ENCODE measurements at regions not wholly inside any gene's neighbourhood (a gene's known extent, or its start where the extent isn't known, plus 50 kb on each side); places are given as distances from the start of the nearest gene placed in this dataset.

DNA sequence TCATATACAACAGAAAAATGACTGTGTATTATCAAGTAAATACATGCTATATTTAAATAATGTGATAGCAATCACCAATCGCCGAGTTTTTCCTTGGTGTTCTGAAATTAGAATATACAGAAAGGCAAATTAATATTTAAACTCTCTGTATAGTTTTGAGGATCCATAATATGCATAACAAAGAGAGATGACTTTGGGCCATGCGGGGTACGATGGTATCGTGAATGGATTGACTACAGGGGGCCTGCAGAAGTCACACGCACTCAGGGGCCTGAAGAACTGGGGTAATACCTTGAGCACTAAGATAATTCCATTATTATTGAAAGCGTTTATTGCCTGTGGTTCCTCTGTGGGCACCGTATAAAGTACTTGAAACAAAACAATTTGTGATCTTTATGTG, 314.0 kb downstream of the TEX29 start:
- Histone ChIP-seq H3K36me3 (no peaks in the 10 kb centered on the region), H3K9me3 (replicated peaks) (no peaks in the 10 kb centered on the region), H3K27me3 (no peaks in the 10 kb centered on the region), H3K27ac (no peak overlapping the region), H3K4me1 (no peaks in the 10 kb centered on the region), H3K4me3 (no peak overlapping the region)
- DNase-seq: no peak

DNA sequence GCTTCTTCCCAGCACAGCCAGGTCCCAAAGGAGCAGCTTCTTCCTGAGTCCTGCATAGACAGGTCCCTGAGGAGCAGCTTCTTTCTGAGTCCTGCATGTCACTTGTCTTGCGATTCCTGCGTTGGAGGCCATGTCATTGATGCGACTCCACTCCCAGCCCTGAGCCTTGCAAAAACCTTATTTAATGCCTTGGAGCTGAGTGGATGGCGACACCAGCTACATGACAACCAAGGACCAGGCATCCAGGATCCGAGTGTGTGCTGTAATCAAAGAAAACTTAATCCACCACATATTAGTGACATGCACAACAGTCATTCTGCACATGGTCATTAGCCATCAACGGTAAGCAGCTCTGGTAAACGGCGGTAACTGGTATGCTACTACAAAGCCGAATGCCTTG, 315.8 kb downstream of the TEX29 start:
- Histone ChIP-seq H3K4me3 (no peak overlapping the region), H3K36me3 (no peaks in the 10 kb centered on the region), H3K4me1 (no peaks in the 10 kb centered on the region), H3K27ac (no peak overlapping the region), H3K9me3 (replicated peaks) (no peaks in the 10 kb centered on the region), H3K27me3 (0 out of 2 replicates have a peak, but pooled peaks cover 3% of the 10 kb centered on the region)
- no peak for DNase-seq

DNA sequence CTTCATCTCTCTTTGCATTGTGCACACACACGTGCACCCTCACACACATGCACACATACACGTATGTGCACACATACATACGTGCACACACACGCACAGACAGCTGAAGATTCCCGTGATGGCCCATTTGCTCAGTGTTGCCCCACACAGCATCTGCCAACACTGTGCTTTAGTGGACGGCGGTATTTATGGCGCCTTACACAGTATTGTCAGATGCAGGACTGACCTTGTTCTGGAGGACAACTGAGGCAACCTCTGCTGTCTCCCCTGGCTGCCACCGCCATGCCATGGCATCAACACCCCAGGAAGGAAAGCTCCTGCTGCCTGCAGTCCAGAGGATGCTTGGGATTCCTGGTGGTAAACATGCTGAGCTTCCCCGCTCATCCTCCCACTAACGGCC, 316.4 kb downstream of the TEX29 start:
- H3K27ac ChIP-seq: no peak overlapping the region
- no peak for DNase-seq

DNA sequence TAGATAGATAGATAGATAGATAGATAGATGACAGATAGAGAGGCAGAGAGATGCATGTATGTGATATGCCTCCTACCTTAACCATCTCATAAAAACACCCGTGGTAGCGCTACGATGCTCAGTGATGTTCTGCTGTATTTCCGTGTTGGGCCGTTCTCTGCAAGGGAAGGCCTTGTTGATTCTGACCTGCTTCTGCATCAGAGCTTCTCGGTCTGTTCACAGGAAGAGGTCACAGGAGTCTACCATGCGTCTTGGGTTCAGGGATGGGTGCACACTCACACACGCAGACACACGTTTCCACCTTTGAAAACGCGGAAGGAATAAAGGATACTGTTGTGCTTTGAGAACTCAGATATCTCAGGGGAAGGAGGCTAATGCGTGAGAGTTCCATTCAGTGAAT, 316.9 kb downstream of the TEX29 start:
- no peaks in the 10 kb centered on the region for H3K36me3 ChIP-seq
- no peak overlapping the region for H3K27ac ChIP-seq
- no peaks in the 10 kb centered on the region for H3K9me3 ChIP-seq (replicated peaks)
- no peaks in the 10 kb centered on the region for H3K4me1 ChIP-seq
- no peak for DNase-seq
- H3K4me3 ChIP-seq: no peak overlapping the region
- H3K27me3 ChIP-seq: 0 out of 2 replicates have a peak, but pooled peaks cover 3% of the 10 kb centered on the region

More for the DNA sequence above, 316.4 kb downstream of the TEX29 start:
- Histone ChIP-seq H3K4me3 (no peak overlapping the region), H3K4me1 (no peaks in the 10 kb centered on the region), H3K27me3 (0 out of 2 replicates have a peak, but pooled peaks cover 3% of the 10 kb centered on the region), H3K36me3 (no peaks in the 10 kb centered on the region), H3K9me3 (replicated peaks) (no peaks in the 10 kb centered on the region)

DNA sequence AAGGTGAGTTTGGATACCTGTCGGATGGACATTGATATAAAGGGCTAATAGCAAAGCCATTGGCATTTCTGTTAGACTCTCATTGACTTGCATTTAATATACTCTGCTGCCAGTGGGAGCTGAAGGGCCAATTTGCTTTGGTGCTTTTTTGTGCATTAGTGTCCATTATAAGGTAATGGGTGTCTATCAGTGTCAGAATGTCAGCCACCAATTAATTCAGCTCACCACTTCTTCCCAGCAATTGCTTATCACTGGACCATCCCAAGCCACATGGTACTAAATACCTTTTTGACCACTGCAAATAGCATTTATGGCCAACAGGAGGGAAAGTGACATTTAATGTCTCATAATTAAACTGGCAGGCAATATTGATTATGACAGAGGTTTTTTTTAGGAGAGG, 317.8 kb downstream of the TEX29 start:
- H3K27ac ChIP-seq: no peak overlapping the region
- DNase-seq: no peak
- no peaks in the 10 kb centered on the region for H3K36me3 ChIP-seq
- H3K9me3 ChIP-seq (replicated peaks): no peaks in the 10 kb centered on the region
- 0 out of 2 replicates have a peak, but pooled peaks cover 3% of the 10 kb centered on the region for H3K27me3 ChIP-seq
- H3K4me1 ChIP-seq: no peaks in the 10 kb centered on the region
- no peak overlapping the region for H3K4me3 ChIP-seq

DNA sequence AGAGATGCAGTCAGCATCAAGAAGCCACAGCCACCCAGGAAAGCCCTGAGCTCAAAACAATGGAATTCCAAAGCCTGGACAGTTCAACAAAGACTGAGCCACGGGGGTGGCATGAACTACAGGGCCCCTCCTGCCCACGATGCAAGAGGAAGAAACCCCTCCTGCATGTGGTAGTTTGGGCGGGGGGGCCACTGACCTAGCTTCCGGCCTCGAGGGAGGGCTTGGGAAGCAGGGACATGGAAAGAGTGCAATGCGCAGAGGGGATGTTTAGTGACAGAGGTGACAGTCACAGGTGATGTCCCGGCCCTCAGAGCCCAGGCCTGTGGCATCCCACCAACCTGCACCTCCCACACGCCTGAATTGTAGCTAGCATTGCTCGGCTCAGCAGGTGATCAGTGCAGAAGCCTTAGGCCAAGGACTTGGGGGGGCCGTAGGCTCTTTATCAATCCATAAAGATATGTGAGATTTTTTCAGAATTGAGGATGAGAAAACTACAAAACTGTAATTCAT, 318.8 kb downstream of the TEX29 start:
- no peak overlapping the region for H3K4me3 ChIP-seq
- DNase-seq: no peak
- H3K27me3 ChIP-seq: 0 out of 2 replicates have a peak, but pooled peaks cover 3% of the 10 kb centered on the region
- no peaks in the 10 kb centered on the region for H3K4me1 ChIP-seq
- no peaks in the 10 kb centered on the region for H3K36me3 ChIP-seq
- no peak overlapping the region for H3K27ac ChIP-seq
- no peaks in the 10 kb centered on the region for H3K9me3 ChIP-seq (replicated peaks)

DNA sequence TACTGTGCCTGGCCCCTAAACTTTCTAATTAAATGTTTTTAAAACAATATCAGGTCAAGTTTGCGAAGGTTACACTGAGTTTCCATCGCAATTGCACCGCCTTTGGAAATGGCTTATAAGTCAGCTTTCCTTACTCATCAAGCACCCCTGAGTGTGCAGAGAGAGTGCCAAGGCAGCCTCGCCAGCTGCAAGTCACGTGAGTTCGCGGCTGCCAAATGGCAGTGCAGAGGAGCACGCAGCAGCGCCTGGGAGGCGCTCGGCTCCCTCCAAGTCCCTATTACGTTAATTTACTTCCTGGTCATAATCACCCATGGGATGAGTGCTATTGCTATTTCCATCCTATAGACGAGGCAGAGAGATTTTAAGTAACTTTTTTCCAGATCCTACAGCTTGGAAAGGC, 319.6 kb downstream of the TEX29 start:
- H3K4me3 ChIP-seq: no peak overlapping the region
- H3K4me1 ChIP-seq: no peaks in the 10 kb centered on the region
- no peak overlapping the region for H3K27ac ChIP-seq
- H3K9me3 ChIP-seq (replicated peaks): no peaks in the 10 kb centered on the region
- no peak for DNase-seq
- H3K27me3 ChIP-seq: 0 out of 2 replicates have a peak, but pooled peaks cover 3% of the 10 kb centered on the region
- H3K36me3 ChIP-seq: no peaks in the 10 kb centered on the region

DNA sequence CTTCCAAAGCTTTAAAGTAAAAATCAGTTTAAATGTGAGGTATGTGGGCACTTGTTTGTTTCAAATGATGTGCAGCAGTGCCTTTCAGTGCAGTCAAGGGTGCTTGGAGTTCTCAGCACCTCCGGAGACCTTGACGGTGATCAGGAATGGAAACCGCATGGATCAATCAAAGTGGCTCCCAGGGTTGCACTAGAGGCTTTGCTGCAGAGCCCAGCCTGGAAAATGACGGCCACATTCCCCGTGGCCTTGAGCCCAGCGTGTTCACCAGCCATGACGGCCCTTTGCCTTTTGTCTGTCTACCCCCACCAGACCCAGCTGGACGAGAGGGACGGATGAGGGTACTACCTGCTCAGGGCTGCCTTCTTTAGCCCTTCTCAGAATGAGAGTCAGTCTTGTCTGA, 320.0 kb downstream of the TEX29 start:
- DNase-seq: no peak
- H3K27ac ChIP-seq: no peak overlapping the region
- H3K4me1 ChIP-seq: no peaks in the 10 kb centered on the region
- H3K36me3 ChIP-seq: no peaks in the 10 kb centered on the region
- no peak overlapping the region for H3K4me3 ChIP-seq
- no peaks in the 10 kb centered on the region for H3K9me3 ChIP-seq (replicated peaks)
- 0 out of 2 replicates have a peak, but pooled peaks cover 3% of the 10 kb centered on the region for H3K27me3 ChIP-seq

DNA sequence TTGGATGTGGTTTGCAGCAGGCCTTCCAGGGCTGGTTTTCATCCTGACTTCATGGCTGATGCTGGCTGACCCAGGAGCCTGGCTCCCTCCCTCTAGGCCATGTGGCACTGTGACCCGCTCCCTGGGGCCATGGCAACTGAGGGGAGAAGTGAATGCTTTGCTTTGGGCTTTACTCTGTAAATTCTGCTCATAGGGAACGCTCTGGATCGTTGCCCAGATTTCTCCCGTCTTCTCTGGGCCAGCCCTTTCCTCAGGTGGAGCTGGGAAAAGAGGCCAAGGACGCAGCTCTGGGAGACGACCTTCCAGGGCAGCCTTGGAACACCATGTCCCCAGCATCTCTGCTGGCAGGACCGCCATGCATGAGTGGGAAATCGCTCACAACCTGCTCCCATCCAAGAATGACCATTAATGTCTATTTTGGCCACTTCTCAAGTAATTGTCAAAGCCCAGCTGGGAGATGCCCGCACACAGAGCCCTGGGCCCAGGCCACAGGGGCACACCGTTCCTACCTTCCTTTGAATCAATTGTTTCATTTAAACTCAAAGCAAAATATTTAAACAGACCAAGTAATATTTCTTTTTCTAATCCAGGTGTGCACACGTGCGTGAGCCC, 321.8 kb downstream of the TEX29 start:
- H3K4me3 ChIP-seq: no peak overlapping the region
- no peaks in the 10 kb centered on the region for H3K4me1 ChIP-seq
- 0 out of 2 replicates have a peak, but pooled peaks cover 3% of the 10 kb centered on the region for H3K27me3 ChIP-seq
- no peak for DNase-seq
- no peaks in the 10 kb centered on the region for H3K9me3 ChIP-seq (replicated peaks)
- no peaks in the 10 kb centered on the region for H3K36me3 ChIP-seq
- H3K27ac ChIP-seq: no peak overlapping the region

DNA sequence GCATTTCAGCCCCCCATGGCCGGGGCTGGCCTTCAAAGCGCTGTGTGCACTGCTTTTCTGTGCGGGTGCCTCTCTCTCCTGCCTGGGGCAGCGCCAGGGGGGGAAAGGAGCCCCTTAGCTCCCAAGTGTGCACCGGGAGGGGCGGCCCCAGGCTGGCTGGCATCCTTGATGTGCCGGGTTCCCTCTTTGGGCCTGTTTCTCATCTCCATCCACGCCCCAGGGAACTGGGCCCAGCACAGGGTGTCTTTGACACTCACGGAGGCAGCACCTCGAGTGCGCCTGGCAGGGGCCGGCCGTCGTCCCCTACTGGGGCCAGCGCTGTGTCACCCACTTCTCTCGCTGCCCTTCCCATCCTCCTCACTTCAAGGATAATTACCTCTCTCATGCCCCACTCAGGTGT, 324.3 kb downstream of the TEX29 start:
- 0 out of 2 replicates have a peak, but pooled peaks cover 3% of the 10 kb centered on the region for H3K27me3 ChIP-seq
- no peak for DNase-seq
- no peaks in the 10 kb centered on the region for H3K36me3 ChIP-seq
- no peak overlapping the region for H3K27ac ChIP-seq
- no peak overlapping the region for H3K4me3 ChIP-seq
- H3K9me3 ChIP-seq (replicated peaks): no peaks in the 10 kb centered on the region
- no peaks in the 10 kb centered on the region for H3K4me1 ChIP-seq

DNA sequence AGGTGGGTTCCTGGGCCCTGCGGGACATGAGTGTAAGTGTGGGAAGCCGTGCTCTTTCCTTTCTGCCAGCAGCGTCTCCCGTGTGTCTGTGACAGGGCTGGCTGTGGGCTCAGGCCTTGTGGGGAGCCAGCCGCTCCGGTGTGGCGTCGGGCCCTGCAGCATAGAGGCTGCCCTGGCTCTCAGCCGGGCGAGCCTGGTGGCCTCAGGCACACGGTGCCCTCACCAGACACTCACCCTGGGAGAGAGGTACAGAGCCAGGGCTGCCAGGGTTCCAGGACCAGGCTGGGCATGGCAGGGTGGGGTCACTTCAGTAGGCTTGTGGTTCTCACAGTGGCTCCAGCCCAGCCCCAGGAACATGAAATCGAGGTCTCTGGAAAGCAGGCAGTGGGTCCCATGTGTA, 324.8 kb downstream of the TEX29 start:
- H3K9me3 ChIP-seq (replicated peaks): no peaks in the 10 kb centered on the region
- H3K27ac ChIP-seq: no peak overlapping the region
- 0 out of 2 replicates have a peak, but pooled peaks cover 3% of the 10 kb centered on the region for H3K27me3 ChIP-seq
- H3K4me1 ChIP-seq: no peaks in the 10 kb centered on the region
- DNase-seq: no peak
- H3K4me3 ChIP-seq: no peak overlapping the region
- H3K36me3 ChIP-seq: no peaks in the 10 kb centered on the region

DNA sequence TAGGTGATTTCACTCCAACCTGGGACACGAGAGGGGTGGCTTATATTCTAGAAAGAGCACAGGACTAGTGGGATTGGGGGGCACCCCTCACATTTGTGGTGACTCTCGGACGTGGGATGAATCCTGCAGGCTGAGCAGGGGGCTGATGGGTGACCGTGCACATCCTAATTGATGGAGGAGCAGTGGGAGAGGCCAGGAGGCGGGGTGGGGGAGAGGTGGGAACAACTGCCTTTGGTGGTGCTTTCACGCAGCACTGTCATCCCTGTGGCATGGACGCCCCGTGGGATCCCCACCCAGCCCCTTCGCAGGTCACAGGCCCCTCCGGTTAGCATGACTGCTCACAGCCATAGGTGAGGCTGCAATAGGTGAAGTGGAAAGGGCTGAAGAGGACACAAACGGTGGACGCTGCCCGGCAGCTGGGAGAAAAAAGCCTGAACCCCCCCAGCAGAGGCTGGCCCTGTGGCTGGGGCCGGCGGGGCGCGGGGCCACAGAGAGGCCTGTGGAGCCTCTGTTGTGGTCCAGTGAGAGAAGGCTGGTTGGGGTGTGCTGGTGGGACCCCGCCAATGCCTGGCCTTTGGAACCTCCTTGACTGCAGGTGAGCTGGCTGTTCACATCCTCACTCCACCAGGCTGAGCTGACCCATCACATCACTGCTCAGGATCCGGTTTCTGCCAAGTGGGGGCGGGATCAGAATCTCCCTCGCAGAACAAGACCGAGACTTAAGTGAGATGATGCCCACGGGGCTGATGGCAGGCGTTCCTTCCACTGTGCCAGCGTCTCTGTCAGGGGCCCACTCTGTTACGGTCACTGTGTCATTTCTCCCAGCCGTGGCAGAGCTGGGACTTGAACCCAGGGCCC, 325.4 kb downstream of the TEX29 start:
- Histone ChIP-seq H3K36me3 (no peaks in the 10 kb centered on the region), H3K4me3 (no peak overlapping the region), H3K27ac (no peak overlapping the region), H3K27me3 (0 out of 2 replicates have a peak, but pooled peaks cover 1% of the 10 kb centered on the region), H3K9me3 (replicated peaks) (no peaks in the 10 kb centered on the region), H3K4me1 (no peaks in the 10 kb centered on the region)
- no peak for DNase-seq

DNA sequence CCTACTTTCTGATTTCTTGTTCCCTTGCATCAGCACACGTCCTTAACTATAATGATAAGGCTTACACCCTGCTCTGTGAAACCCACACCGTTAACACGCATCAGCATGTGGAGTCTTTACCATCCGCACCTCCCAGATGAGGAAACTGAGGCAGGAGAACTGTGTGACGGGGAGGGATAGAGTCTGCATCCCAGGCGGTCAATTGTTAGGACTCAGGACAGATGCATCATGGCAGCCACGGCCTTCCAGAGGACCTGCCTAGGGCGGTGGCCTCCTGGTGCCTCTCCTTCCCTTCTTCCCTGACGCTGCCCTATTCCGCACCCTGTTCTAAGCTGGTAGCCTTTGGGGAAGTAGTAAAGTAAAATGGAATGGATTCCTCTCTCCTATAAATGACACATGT, 326.0 kb downstream of the TEX29 start:
- Histone ChIP-seq H3K27me3 (no peaks in the 10 kb centered on the region), H3K9me3 (replicated peaks) (no peaks in the 10 kb centered on the region), H3K4me1 (no peaks in the 10 kb centered on the region), H3K4me3 (no peak overlapping the region), H3K27ac (no peak overlapping the region), H3K36me3 (no peaks in the 10 kb centered on the region)
- no peak for DNase-seq

DNA sequence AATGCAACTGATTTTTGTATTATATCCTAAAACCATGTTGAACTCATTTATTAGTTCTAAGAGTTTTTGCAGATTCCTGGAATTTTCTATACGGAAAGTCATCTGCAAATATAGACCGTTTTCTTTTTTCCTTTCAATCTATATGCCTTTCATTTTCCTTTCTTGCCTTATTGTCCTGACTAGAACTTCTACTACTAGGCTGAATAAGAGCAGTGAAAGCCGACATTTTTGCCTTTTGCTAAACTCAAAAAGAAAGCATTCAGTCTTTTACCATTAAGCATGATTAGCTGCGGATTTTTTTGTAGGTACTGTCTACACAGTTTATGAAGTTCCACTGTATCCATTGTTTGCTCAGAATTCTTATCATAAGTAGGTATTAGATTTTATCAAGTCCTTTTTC, 328.4 kb downstream of the TEX29 start:
- no peak overlapping the region for H3K27ac ChIP-seq
- no peak overlapping the region for H3K4me3 ChIP-seq
- no peaks in the 10 kb centered on the region for H3K4me1 ChIP-seq
- H3K36me3 ChIP-seq: no peaks in the 10 kb centered on the region
- no peaks in the 10 kb centered on the region for H3K9me3 ChIP-seq (replicated peaks)
- DNase-seq: no peak
- no peaks in the 10 kb centered on the region for H3K27me3 ChIP-seq

DNA sequence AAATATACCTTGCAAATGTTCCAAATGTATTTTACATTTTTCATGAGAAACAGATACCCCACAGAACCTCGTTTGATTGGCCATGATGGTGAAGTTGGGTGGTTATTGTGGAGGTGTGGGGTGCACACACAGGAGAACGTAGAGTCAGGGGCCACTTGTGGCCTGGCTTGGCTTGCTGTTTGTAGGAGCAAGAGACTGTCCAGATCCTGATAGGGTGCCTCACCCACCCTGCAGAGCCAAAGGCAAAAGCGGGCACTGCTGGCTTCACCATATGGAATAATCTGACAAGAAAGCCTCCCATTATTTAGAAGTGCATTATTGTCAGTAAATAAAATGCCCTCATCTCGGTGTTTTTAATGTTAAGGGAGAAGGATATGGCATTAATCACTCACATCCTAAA, 330.2 kb downstream of the TEX29 start:
- no peak overlapping the region for H3K27ac ChIP-seq
- no peak overlapping the region for H3K4me3 ChIP-seq
- no peaks in the 10 kb centered on the region for H3K27me3 ChIP-seq
- no peak for DNase-seq
- no peaks in the 10 kb centered on the region for H3K9me3 ChIP-seq (replicated peaks)
- H3K4me1 ChIP-seq: no peaks in the 10 kb centered on the region
- H3K36me3 ChIP-seq: no peaks in the 10 kb centered on the region

All from SJCRH30 (cell line).